GM19328 (cell line): ENCODE measurements at regions not wholly inside any gene's neighbourhood (a gene's known extent, or its start where the extent isn't known, plus 50 kb on each side); places are given as distances from the start of the nearest gene placed in this dataset.

ENCODE experiments used
- ATAC-seq: cut with Tn5 transposase; IDR thresholded peaks from one replicate; pipeline ENCODE4 v1.9.1; 2021; ENCODE audit warnings: mild to moderate bottlenecking, moderate library complexity; ENCODE audit not compliant: unreplicated experiment

DNA sequence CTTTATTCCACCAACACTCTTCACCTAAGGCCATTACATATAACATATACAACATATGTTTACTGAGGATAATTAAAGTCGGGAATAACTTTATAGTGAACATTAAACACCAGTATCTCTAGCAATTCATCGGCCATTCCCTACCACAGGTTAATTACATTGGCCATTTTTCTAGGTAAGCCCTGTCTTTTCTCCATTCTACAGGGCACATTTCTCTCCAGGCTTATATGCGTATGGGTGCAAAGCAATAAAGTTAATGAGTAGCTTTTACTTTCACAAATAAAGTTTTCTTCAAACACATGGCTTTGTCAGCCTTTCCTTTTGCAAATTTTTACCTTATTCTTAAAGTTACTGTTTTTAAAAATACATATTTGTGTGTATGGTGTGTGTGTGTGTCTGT, 111.9 kb upstream of the IQCM start:
- no peak for ATAC-seq

DNA sequence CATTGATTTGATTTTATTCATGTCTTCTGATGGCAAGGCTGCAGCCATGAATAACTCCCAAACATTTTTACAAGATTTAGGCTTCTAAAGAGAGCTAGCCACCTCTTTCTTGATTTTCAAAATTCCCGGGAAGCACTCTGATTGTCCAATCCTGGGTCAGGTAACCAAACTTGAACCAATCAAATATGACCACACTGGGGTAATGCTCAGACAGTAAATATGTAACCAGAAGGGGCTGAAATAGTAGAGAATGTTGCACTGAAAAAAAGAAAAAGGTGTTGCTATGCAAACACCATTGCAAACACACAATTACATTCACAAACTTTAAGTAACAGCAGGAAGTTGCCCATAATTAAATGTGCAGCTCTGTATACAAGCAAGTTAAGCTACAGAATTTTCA, 112.9 kb upstream of the IQCM start:
- ATAC-seq: no peak

DNA sequence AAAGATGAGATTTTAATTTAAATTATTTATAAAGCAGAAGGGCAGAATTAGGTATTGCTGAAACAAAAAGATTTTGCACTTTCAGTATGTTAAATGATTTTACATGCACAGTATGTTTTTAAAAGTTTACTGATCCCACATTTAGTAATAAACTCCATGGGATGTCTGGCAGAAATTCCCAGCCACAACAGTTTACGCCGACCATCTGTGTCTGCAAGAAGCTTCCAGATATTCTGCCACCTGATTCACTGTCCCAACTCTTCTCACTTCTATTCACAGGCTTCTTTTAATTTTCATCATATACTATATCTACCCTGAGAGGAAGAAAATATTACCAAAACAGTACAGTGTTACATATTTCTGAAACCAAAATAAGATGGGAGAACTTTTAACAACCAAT, 115.8 kb upstream of the IQCM start:
- no peak for ATAC-seq

DNA sequence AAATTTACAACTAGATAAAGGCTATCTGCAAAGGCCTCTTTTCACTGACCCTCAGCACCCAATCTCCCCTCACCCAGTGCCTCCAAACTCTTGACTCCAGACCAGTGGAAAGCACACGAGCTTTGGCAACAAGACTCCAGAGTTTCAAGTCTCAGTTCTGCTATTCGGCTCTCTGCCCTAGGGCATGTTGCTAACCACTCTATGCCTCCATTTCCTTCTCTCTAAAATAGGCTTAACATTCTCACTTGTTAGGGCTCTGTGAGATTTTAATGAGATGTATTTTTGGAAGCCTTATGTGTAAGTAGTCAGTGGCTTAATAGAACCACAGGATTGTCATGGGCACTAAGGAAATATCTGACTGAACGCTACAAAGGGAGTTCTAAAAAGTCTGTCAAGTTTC, 116.5 kb upstream of the IQCM start:
- no peak for ATAC-seq

DNA sequence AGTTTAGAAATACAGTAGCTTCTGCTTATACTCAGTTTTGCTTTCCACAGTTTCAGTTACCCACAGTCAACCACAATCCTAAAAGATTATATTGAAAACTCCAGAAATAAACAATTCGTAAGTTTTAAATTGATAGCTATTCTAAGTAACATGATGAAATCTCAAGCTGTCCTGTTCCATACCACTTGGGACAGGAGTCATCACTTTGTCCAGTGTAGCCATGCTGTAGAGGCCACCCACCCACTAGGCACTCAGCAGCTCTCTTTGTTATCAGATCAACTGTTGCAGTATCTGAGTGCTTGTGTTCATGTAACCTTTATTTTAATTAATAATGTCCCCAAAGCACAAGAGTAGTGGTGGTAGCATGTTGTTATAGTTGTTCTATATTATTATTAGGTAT, 117.5 kb upstream of the IQCM start:
- no peak for ATAC-seq

DNA sequence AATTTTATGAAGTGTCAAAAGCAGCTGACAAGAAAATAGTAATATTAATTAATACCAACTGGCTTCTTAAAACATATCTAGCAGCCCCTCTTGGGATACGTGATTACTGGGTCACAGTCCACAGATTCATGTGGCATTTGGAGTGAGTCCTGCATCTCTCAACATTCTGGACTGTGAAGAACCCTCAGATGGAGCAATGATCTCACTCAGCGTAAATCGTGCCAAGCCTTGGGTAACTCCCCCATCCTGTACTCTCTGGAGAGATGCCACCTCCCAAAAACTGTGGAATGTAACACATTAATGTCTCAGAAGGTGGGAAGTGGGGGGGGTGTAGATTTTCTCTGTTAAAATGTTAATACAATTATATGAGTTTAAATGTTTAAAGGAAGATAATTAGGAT, 118.2 kb upstream of the IQCM start:
- no peak for ATAC-seq

DNA sequence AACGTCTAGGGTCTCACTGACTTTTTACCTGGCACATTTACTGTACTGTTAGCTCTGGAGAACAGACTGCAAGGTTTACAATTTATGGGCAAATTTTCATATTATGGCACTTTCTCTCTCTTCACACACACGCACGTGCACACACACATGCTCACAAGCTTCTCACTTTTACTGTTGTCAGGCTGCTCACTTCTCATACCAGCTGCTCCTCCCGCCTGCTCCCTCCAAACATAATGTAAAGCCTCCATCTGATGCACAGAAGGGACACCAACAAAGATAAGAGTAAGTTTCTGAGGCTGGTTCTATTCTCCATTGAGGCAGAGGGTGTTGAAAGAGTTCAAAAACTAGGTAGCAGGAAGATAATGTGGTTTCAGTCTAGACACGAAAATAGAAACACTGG, 128.9 kb upstream of the DCLK2 start:
- no peak for ATAC-seq

DNA sequence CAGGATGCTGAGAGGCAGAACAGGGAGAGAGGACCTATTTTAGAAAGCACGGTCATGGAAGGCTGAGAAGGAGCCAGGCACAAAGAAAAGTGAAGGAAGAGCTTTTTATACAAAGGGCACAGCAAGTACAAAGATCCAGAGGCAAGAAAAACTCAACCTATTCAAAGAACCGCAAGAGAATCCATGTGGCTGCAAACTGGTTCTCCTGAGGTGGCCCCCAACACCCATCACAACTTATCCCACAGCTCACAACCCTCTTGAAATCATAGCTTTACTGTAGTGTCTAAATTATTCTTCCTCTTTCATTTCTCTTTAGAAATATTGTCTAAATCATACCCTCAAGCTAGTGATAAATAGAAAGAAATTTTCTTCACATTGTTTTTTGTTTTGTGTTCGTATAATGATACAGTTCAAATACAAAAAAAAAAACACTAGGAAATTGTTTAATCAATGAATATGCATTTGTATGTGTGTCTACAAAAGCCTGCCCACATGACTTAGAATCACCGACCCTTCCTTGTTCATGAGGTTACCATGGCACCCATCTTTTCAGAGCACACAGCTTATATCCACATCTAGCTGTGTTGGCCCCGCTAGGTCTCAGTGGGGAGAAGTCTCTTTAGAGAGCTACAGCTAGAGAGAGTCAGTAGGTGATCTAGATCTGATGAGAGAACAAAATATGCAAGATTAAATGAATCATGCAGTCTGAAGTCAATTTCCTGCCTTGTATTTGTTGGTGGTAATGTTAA, 126.9 kb upstream of the DCLK2 start:
- no peak for ATAC-seq

DNA sequence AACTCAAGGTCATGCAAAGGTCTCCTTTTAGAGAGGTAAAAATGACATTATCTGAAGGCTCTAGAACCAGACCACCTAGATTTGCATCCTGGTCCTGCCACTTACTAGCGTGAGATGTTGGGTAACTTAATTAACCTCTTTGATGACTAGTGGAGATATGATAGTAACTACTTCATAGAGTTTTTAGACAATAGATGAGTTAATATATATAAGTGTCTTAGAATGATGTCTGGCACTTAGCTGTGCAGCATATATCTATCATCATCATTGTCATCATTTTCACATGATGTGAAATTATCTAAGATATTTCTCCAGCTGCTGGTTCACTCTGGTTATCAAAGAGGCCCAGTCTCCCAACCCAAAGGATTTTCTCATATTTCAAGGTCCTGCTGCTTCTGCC, 126.1 kb upstream of the DCLK2 start:
- ATAC-seq: no peak

DNA sequence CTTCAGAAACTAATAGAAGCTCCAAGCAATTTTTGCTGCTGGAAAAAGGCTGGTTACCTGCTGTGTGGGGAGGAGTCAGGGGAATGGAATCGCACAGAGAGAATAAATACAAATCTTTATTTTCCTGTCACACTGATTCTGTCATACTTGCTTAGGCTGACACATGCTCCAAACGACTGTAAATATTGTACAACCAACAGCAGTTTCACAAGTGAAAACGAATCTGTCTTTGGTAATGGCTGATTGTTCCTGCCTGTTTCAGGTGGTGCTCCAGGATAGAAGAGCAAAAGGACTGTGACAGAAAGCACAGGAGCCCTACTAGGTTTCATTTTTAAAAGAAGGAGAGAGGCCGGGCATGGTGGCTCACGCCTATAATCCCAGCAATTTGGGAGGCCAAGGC, 125.5 kb upstream of the DCLK2 start:
- ATAC-seq: no peak

DNA sequence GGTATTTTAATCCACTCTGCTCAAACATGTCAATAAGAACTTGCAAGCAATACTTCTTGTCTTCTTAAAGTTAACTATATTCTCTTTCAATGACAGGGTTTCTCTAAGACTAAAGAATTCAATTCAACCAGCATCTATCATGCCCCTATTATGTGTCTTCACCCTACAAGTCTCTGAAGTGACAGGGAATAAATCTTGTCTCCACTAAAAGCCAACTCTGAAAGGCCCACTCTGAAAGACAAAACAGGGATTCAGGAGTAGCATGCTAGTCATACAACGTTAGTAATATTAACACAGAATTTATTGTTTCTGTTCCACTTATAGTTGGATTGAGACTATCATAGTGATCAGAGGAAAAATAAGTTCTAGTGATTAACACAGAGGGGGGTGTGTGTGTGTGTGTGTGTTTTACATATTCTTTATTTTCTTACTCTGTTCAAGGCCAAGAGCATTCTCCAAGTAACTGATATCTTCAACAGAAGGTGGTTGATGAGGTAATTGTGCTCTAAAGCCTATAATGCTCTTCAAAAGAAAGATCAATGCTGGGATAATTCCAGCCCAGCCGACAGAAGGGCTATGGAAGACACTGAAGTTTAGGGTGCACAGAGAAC, 122.4 kb upstream of the DCLK2 start:
- ATAC-seq: no peak

DNA sequence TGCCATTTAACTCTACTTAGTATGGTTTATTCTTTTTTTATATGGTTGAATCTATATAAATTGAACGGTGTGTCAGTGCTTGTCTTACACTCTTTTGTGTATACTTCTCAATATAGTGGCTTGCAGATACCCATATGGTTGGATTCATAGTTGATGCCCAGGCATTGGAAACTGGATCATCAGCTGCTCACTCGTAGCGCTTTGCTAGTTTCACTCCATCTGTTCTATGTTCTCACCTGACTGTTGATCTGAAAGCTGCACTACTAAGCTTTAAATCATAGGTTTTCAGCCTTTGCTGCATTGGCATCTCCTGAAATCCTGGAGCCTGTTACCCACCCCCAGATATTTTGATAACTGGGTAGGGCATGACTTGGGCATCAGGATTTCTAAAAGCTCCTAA, 121.6 kb upstream of the DCLK2 start:
- ATAC-seq: no peak

DNA sequence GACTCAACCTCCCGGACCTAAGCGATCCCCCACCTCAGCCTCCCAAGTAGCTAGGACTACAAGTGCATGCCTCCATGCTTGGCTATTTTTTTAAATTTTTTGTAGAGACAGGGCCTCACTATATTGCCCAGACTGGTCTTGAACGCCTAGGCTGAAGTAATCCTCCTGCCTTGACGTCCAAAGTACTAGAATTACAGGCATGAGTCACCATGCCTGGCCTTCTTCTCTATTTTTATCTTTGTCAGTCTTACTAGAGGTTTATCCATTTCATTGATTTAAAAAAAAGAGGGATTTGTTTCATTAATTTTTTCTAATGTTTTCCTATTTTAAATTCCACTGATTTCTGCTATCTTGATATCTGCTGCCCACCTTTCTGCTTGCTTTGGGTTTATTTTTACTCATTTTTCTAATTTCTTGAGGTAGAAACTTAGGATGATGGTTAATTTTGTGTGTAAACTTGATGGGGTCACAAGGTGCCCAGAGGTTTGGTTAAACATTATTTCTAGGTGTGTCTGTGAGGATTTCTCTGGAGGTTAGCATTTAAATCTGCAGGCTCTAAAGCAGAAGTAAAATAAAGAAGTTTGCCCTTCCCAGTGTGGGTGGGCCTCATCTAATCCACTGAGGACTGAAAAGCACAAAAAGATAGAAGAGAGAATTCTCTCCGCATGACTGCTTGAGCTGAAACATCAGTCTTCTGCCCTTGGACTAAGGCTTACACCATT, 116.2 kb upstream of the DCLK2 start:
- ATAC-seq: no peak

DNA sequence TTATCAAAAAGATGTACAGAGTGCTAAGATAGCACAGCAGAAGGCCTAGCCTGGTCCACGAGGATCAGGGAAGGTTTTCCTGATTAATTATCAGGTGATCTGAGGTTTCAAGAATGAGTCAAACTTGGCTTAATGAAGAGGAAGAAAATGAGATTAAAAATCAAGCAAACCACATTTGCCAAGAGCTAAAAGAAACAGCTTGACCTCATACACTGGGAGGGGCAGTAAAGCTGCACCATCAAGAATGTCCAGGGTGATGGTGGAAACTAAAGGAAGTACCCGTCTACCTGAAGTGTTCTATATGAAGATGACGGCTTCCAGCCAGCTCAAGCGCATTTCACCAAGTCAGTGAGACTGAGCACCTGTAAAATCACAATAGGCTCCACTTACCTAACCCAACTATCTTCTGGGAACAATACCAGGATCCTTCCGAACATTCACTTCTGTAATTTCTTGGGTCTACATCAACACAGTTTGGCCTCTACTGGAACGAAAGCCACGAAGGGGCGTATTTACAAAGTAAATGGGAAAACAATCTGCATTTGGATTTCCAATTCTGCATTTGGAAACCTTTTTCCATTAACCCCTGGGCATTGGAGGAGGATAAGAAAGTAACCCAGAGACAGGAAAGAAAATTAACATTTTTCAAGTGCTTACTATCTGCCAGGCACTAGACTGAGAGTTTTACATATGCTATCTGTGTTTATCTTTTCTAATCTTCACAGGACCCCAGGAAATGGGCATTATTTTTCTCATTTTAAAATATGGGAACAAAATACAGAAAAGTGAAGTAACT, 114.0 kb upstream of the DCLK2 start:
- ATAC-seq: no peak

DNA sequence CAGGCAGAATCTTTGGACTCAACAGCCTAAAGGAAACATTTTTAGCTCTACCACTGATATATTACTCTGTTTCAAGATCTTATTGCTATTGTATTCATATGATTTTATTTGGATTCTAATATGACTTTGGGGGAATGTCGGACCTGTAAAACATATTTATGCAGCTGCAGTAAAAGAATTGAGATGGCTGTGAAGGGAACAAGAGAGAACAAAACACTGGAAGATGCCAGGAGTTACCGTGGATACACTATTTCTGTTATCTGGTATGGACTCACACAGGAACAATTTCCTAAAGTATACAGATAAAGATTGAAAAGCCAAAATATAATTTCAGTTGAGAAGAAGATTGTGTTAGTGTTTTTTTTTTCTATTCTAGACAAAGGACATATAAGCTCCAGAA, 113.0 kb upstream of the DCLK2 start:
- no peak for ATAC-seq

DNA sequence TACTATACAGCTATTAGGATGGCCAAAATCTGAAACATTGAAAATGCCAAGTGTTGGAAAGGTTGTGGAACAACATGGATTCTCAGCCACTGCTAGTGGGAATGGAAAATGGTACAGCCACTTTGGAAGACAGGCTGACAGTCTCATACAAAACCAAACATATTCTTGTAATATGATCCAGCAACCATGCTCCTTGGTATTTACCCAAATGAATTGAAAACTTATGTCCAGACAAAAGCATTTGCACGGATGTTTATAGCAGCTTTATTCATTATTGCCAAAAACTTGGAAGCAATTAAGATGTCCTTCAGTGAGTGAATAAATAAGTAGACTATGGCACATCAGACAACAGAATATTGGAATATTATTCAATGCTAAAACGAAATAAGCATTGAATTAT, 105.8 kb upstream of the DCLK2 start:
- ATAC-seq: no peak

DNA sequence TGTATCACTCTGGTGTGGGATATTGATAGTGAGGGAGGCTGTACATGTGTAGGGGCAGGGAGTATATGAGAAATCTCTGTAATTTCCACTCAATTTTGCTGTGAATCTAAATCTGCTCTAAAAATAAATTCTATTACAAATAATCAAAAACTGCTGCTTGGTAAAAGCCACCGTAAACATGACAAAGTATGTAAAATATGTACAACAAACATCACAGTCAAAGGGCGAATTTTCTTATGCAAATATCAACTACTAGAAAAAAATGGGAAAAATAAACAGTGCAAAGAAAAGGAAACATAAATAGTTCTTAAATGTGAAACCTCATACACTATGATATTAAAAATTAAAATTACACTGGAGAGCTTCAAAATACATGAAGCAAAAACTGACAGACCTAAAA, 105.1 kb upstream of the DCLK2 start:
- ATAC-seq: no peak

DNA sequence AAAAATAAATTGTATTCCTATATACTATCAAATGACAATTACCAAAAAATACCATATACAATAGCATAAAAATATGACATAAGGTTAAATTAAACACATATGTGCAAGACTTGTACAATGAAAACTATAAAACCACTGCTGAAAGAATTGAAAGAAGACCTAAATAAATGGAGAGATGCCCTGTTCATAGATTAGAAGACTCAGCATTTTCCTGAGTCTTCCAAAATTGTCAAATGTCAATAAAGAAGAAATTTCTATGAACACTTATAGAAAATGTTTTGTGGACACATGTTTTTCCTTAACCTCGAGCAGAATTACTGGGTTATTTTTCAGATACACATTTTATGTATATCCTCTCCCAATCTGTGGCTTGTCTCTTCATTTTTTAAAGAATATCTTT, 103.1 kb upstream of the DCLK2 start:
- no peak for ATAC-seq

DNA sequence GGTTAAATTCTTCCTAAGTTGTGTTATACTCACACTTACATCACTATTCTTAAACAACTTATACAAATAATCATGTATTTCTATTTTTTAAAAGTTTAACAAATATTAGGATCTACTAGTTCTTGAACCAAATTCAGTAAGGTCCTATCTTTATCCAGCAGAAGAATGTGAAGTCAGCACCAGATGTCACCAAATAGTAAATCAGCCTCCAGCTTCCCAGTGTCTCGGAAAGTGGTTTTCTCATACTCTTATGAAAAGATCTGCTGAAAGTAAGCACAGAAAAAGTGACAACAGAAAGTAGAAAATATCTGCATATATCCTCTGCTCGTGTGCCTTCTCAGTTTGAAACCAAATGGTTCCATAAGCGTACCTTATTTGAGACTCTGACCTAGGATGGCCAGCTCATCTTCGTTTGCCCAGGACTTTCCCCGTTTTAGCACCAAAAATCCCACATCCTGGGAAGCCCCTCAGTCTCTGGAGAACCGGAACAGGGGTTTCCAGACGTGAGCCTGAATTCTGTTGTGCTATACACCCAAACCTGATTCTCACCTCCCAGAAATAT, 98.0 kb upstream of the DCLK2 start:
- no peak for ATAC-seq

DNA sequence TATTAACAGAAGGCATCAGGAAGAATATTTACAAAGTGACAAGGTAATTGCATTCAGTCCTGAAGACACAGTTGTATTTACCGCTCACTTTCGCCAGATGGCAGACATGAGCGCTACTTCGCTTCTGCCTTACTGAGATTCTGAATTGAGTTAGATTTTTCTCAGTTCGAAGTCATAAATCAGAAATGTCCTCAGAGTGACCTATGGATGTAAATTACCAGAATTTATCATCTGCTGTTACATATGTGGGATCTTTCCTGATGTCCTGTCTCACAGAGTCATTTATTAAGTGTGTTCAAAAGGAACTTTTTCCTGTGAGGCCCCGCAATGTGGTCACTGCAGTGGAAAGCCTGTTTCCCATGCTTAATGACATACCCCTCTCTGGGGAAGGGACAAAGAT, 97.3 kb upstream of the DCLK2 start:
- no peak for ATAC-seq

DNA sequence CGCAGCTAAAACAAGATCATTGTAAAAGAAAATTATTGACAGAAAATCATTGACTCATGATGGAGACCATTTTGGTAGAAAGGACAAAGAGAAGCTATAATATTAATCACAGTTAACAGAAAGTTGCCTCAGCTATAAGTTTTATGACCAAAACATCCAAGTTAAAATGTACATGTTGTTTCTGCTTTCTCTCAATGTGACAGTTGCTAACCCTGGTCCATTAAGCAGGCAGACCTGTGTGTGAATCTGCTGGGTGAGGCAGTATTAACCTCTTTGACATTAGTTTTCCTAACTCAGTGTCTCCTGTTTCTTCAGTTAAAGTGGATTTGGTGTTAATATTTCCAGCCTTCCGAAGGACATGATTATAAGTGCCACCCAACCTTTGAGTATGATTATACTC, 94.8 kb upstream of the DCLK2 start:
- no peak for ATAC-seq
